IMR-90 (cell line): ENCODE measurements at regions not wholly inside any gene's neighbourhood (a gene's known extent, or its start where the extent isn't known, plus 50 kb on each side); places are given as distances from the start of the nearest gene placed in this dataset.

Experiments
- ATAC-seq: fragments of 200-7000 bp; cut with Tn5 transposase; 2 replicates; pipeline ENCODE4 v1.9.1; 2020; ENCODE audit warnings: low read depth, mild to moderate bottlenecking, moderate library complexity
- BruUV-seq: library from RNA; stranded (reverse); fragments of 400-500 nt; replicated peaks from 2 replicates; lab custom pipeline; 2021; lab: Mats Ljungman, UMichigan
- CTCF ChIA-PET: fragments of 300-600 bp; formaldehyde crosslinking; extraction: SDS; loops from one replicate; lab custom pipeline; 2021; ENCODE audit warnings: antibody characterized with exemption; lab: Yijun Ruan, JAX
- POLR2A ChIA-PET: fragments of 300-600 bp; sonication (Branson Sonifier 250); formaldehyde crosslinking; loops from one replicate; lab custom pipeline; 2022; ENCODE audit warnings: antibody characterized with exemption; ENCODE audit not compliant: unreplicated experiment; lab: Charles Lee
- DNase-seq: peaks from one replicate; pipeline ENCODE4 v3.0.0; 2013
- H2AFZ ChIP-seq: replicated peaks from 2 replicates; pipeline ENCODE3; 2013; ENCODE audit warnings: low read length, mild to moderate bottlenecking; ENCODE audit not compliant: poor library complexity
- H2AK5ac ChIP-seq: 2 replicates; pipeline ENCODE4 v1.6.1; 2013; ENCODE audit warnings: low read depth, low read length, inconsistent platforms
- H2AK9ac ChIP-seq: replicated peaks from 2 replicates; pipeline ENCODE3; 2013; ENCODE audit warnings: mild to moderate bottlenecking, low read depth, low read length, moderate library complexity; ENCODE audit not compliant: poor library complexity
- H2BK120ac ChIP-seq: 2 replicates; pipeline ENCODE4 v1.6.1; 2013; ENCODE audit warnings: low read depth, low read length, inconsistent platforms
- H2BK15ac ChIP-seq: 3 replicates; pipeline ENCODE4 v1.6.1; 2013; ENCODE audit warnings: low read depth, low read length, inconsistent platforms
- H2BK20ac ChIP-seq: 2 replicates; pipeline ENCODE4 v1.6.1; 2013; ENCODE audit warnings: low read depth, mild to moderate bottlenecking, inconsistent platforms, low read length, moderate library complexity
- H2BK5ac ChIP-seq: 2 replicates; pipeline ENCODE4 v1.6.1; 2013; ENCODE audit warnings: mild to moderate bottlenecking, low read depth, low read length, inconsistent platforms; ENCODE audit not compliant: poor library complexity, severe bottlenecking
- H3K14ac ChIP-seq: replicated peaks from 2 replicates; pipeline ENCODE4 v1.6.1; 2013; ENCODE audit warnings: low read depth, low read length, inconsistent platforms
- H3K18ac ChIP-seq: 2 replicates; pipeline ENCODE4 v1.6.1; 2013; ENCODE audit warnings: low read depth, low read length, control low read depth
- H3K23ac ChIP-seq: 2 replicates; pipeline ENCODE4 v1.6.1; 2013; ENCODE audit warnings: low read depth, low read length, inconsistent platforms
- H3K27ac ChIP-seq: 2 replicates; pipeline ENCODE4 v1.5.1; 2013; ENCODE audit warnings: mild to moderate bottlenecking, control low read depth, low read length; ENCODE audit not compliant: insufficient read depth
- H3K27me3 ChIP-seq: 2 replicates; pipeline ENCODE4 v1.6.1; 2013; ENCODE audit warnings: low read length; ENCODE audit not compliant: control insufficient read depth, insufficient read depth
- H3K36me3 ChIP-seq: 2 replicates; pipeline ENCODE4 v1.6.1; 2013; ENCODE audit warnings: low read length, mixed read lengths; ENCODE audit not compliant: control insufficient read depth, insufficient read depth
- H3K4ac ChIP-seq: 2 replicates; pipeline ENCODE4 v1.6.1; 2013; ENCODE audit warnings: low read depth, low read length, inconsistent platforms
- H3K4me1 ChIP-seq: 2 replicates; pipeline ENCODE4 v1.6.1; 2013; ENCODE audit warnings: low read length, mixed read lengths; ENCODE audit not compliant: control insufficient read depth, insufficient read depth
- H3K4me2 ChIP-seq: 2 replicates; pipeline ENCODE4 v1.6.1; 2013; ENCODE audit warnings: low read depth, mild to moderate bottlenecking, control low read depth, low read length, moderate library complexity
- H3K4me3 ChIP-seq: 2 replicates; pipeline ENCODE4 v1.5.1; 2013; ENCODE audit warnings: low read depth, mild to moderate bottlenecking, control low read depth, low read length, moderate library complexity; ENCODE audit not compliant: insufficient read depth
- H3K56ac ChIP-seq: 2 replicates; pipeline ENCODE4 v1.6.1; 2013; ENCODE audit warnings: low read length, inconsistent platforms; ENCODE audit not compliant: insufficient read depth; ENCODE audit errors: extremely low read depth
- H3K79me1 ChIP-seq, 2 experiments: 2 replicates each; pipeline ENCODE4 v1.6.1; 2013; ENCODE audit warnings: low read length in 2 of 2, inconsistent platforms in 1 of 2, low read depth in 1 of 2
- H3K9ac ChIP-seq: 2 replicates; pipeline ENCODE4 v1.6.1; 2013; ENCODE audit warnings: low read depth, low read length, control low read depth
- H3K9me1 ChIP-seq: 2 replicates; pipeline ENCODE4 v1.6.1; 2013; ENCODE audit warnings: low read length, inconsistent platforms; ENCODE audit not compliant: insufficient read depth
- H3K9me3 ChIP-seq: 2 replicates; pipeline ENCODE4 v1.6.1; 2013; ENCODE audit warnings: low read length; ENCODE audit not compliant: control insufficient read depth, insufficient read depth
- H4K20me1 ChIP-seq: 2 replicates; pipeline ENCODE4 v1.6.1; 2013; ENCODE audit warnings: low read length, inconsistent platforms; ENCODE audit not compliant: insufficient read depth
- H4K5ac ChIP-seq: 2 replicates; pipeline ENCODE4 v1.6.1; 2013; ENCODE audit warnings: mild to moderate bottlenecking, low read depth, low read length, control low read depth
- H4K8ac ChIP-seq, 2 experiments: 2 replicates each; pipeline ENCODE4 v1.6.1; 2013; ENCODE audit warnings: low read depth in 2 of 2, low read length in 2 of 2, control low read depth in 1 of 2, inconsistent platforms in 1 of 2
- H4K91ac ChIP-seq: 2 replicates; pipeline ENCODE4 v1.6.1; 2013; ENCODE audit warnings: low read depth, low read length, inconsistent platforms; ENCODE audit not compliant: insufficient read depth
- BHLHE40 ChIP-seq: fragments of 150-350 bp; IDR thresholded peaks from 2 replicates; pipeline ENCODE4 v1.6.1; 2016; ENCODE audit warnings: mild to moderate bottlenecking, low read depth, low read length
- CEBPB ChIP-seq: IDR thresholded peaks from 2 replicates; pipeline ENCODE4 v1.6.1; 2012; ENCODE audit warnings: low read depth, low read length, improper control_type of control experiment
- CHD1 ChIP-seq: IDR thresholded peaks from 2 replicates; pipeline ENCODE4 v1.6.1; 2012; ENCODE audit warnings: low read depth, low read length, improper control_type of control experiment
- ELK1 ChIP-seq: fragments of 150-350 bp; IDR thresholded peaks from 2 replicates; pipeline ENCODE4 v1.6.1; 2016; ENCODE audit warnings: low read depth, mild to moderate bottlenecking, low read length, moderate library complexity, borderline replicate concordance
- FOS ChIP-seq: fragments of 150-350 bp; IDR thresholded peaks from 2 replicates; pipeline ENCODE4 v1.6.1; 2016; ENCODE audit warnings: low read depth, low read length
- MAFK ChIP-seq: IDR thresholded peaks from 2 replicates; pipeline ENCODE4 v1.6.1; 2012; ENCODE audit warnings: low read depth, low read length, improper control_type of control experiment
- MXI1 ChIP-seq: IDR thresholded peaks from 2 replicates; pipeline ENCODE4 v1.6.1; 2012; ENCODE audit warnings: low read depth, mild to moderate bottlenecking, low read length, moderate library complexity, borderline replicate concordance
- NFE2L2 ChIP-seq: fragments of 150-350 bp; IDR thresholded peaks from 2 replicates; pipeline ENCODE4 v1.6.1; 2016; ENCODE audit warnings: low read depth, mild to moderate bottlenecking, low read length
- POLR2A ChIP-seq: IDR thresholded peaks from 2 replicates; pipeline ENCODE4 v1.6.1; 2012; ENCODE audit warnings: mild to moderate bottlenecking, low read depth, low read length
- RAD21 ChIP-seq: IDR thresholded peaks from 2 replicates; pipeline ENCODE4 v1.6.1; 2012; ENCODE audit warnings: low read length, improper control_type of control experiment
- RCOR1 ChIP-seq: IDR thresholded peaks from 2 replicates; pipeline ENCODE4 v1.6.1; 2012; ENCODE audit warnings: mild to moderate bottlenecking, low read length, improper control_type of control experiment; ENCODE audit not compliant: insufficient replicate concordance
- RFX5 ChIP-seq: IDR thresholded peaks from 2 replicates; pipeline ENCODE4 v1.8.0; 2012; ENCODE audit warnings: low read depth, mild to moderate bottlenecking, low read length, moderate library complexity
- SMC3 ChIP-seq: fragments of 150-350 bp; IDR thresholded peaks from 2 replicates; pipeline ENCODE4 v1.6.1; 2016; ENCODE audit warnings: low read depth, mild to moderate bottlenecking, antibody characterized with exemption, low read length, moderate library complexity
- WGBS, 2 experiments: methylation state at CpG; one replicate each; pipeline versions ENCODE4 v1.1.5 to v1.1.7; 2013; ENCODE audit warnings: missing lambda C conversion rate in 2 of 2; ENCODE audit not compliant: insufficient read length in 1 of 2; ENCODE audit errors: extremely low coverage in 2 of 2; 5-methylcytosine and 5-hydroxymethylcytosine counted together
- dilution Hi-C: fragments of 300-500 bp; cut with HindIII; formaldehyde crosslinking; loops from one replicate; pipeline ENCODE4 v1.14.3; 2018; ENCODE audit warnings: low sequenced_read_pairs; ENCODE audit not compliant: unreplicated experiment
- in situ Hi-C: fragments of 300-500 bp; cut with MboI; formaldehyde crosslinking; loops from 3 replicates; pipeline ENCODE4 v1.14.3; 2019; ENCODE audit warnings: low sequenced_read_pairs, inconsistent platforms, mixed read lengths
- intact Hi-C: fragments of 100-400 bp; cut with micrococcal nuclease; formaldehyde crosslinking; loops from 2 replicates; pipeline ENCODE4 v1.10.0; 2022
- TF ChIP-seq, protein P1 (sequence below): conservative IDR thresholded peaks from 2 replicates; pipeline ENCODE4 v1.5.1; 2012; ENCODE audit warnings: mild to moderate bottlenecking, low read depth, low read length, improper control_type of control experiment

GRCh38 chr2:183490914-183491313 is 366.7 kb downstream of the NUP35 start:
- Histone ChIP-seq H3K9me3 (peaks cover 7% of the 10 kb centered on the region), H3K9ac (no peak overlapping the region), H3K27me3 (no peaks in the 10 kb centered on the region), H2BK120ac (no peak overlapping the region), H3K4me2 (no peak overlapping the region), H2BK15ac (no peak overlapping the region), H3K27ac (no peak overlapping the region), H4K8ac (no peak overlapping the region), H4K20me1 (no peaks in the 10 kb centered on the region), H3K23ac (no peak overlapping the region), H3K4me3 (no peak overlapping the region), H3K18ac (no peak overlapping the region), H3K56ac (no peak overlapping the region), H3K14ac (no peak overlapping the region), H3K36me3 (no peaks in the 10 kb centered on the region), H3K9me1 (no peaks in the 10 kb centered on the region), H4K5ac (no peak overlapping the region), H4K91ac (no peak overlapping the region), H2AK9ac (no peak overlapping the region), H2BK20ac (no peak overlapping the region), H2AK5ac (no peak overlapping the region), H2BK5ac (no peak overlapping the region), H3K4ac (no peak overlapping the region), H2AFZ (no peak overlapping the region), H3K79me1 (no peaks in the 10 kb centered on the region), H3K4me1 (no peaks in the 10 kb centered on the region)
- dilution Hi-C loops, result no loop called here
- POLR2A ChIA-PET, result no interaction called here
- ATAC-seq, result no peak
- no TSS peak for BruUV-seq
- intact Hi-C loops, result no loop called here
- no peak for DNase-seq
- TF ChIP-seq RFX5 (no peak), FOS (no peak), MAFK (no peak), MXI1 (no peak), RCOR1 (no peak), CEBPB (no peak), BHLHE40 (no peak), CHD1 (no peak), ELK1 (no peak), SMC3 (no peak), NFE2L2 (no peak), POLR2A (no peak), RAD21 (no peak)
- TF ChIP-seq, protein P1, sequence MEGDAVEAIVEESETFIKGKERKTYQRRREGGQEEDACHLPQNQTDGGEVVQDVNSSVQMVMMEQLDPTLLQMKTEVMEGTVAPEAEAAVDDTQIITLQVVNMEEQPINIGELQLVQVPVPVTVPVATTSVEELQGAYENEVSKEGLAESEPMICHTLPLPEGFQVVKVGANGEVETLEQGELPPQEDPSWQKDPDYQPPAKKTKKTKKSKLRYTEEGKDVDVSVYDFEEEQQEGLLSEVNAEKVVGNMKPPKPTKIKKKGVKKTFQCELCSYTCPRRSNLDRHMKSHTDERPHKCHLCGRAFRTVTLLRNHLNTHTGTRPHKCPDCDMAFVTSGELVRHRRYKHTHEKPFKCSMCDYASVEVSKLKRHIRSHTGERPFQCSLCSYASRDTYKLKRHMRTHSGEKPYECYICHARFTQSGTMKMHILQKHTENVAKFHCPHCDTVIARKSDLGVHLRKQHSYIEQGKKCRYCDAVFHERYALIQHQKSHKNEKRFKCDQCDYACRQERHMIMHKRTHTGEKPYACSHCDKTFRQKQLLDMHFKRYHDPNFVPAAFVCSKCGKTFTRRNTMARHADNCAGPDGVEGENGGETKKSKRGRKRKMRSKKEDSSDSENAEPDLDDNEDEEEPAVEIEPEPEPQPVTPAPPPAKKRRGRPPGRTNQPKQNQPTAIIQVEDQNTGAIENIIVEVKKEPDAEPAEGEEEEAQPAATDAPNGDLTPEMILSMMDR, result no peak
- CTCF ChIA-PET, result no interaction called here
- no CpG with 5 or more reads among the region's 2 CpGs for WGBS, 2 experiments
- in situ Hi-C loops, result no loop called here
